ENCODE measurements at regions not wholly inside any gene's neighbourhood (a gene's known extent, or its start where the extent isn't known, plus 50 kb on each side); places are given as distances from the start of the nearest gene placed in this dataset.

DNA sequence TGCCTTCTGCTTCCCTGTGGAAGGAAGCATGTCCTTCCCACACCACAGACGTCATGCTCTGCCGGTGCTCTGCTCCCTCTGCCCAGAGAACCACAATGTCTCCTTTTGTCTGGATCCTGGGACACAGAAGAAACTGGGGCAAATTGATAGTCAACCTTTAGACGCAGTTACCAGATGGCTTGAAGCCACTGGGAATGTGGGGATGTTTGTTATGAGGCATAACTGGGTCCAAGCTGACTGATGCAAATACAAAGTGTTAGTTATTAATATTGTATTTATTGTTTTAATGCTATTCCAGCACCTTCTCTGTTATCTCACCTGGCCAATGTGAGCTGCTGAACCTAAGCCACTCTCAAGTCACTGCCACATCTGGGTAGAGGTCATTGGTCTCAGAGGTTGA is 322.2 kb downstream of the SHANK2 start:
- TF ChIP-seq, protein P1, sequence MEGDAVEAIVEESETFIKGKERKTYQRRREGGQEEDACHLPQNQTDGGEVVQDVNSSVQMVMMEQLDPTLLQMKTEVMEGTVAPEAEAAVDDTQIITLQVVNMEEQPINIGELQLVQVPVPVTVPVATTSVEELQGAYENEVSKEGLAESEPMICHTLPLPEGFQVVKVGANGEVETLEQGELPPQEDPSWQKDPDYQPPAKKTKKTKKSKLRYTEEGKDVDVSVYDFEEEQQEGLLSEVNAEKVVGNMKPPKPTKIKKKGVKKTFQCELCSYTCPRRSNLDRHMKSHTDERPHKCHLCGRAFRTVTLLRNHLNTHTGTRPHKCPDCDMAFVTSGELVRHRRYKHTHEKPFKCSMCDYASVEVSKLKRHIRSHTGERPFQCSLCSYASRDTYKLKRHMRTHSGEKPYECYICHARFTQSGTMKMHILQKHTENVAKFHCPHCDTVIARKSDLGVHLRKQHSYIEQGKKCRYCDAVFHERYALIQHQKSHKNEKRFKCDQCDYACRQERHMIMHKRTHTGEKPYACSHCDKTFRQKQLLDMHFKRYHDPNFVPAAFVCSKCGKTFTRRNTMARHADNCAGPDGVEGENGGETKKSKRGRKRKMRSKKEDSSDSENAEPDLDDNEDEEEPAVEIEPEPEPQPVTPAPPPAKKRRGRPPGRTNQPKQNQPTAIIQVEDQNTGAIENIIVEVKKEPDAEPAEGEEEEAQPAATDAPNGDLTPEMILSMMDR (conservative IDR thresholded peaks at IDR 0.05; ENCODE audit: low read length) = no peak
- no peak for DNase-seq (ENCODE audit: low read depth)
- no peak overlapping the region for H3K4me3 ChIP-seq (ENCODE audit: low read length)

DNA sequence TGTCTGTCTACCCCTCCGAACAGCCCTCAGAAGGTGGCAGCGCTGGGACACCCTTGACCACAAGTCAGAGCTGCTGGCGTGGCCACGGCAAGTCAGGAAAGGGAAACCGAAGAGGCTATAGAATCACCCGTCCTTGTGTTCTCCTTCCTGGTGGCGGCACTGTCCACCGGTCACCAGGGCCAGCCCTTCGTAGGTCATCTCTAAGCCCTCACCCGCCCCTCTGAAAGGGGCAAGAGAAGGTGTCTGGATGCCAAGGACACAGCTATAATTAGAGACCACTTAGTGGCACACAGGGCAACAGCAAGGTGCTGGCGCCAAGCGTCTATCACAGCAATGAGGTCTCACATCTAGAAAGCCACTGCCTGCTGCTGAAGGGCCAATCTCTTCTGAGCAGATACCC is 320.9 kb downstream of the SHANK2 start:
- no peak for DNase-seq (ENCODE audit: low read depth)
- TF ChIP-seq, protein P1 (conservative IDR thresholded peaks at IDR 0.05; ENCODE audit: low read length) = no peak
- H3K4me3 ChIP-seq (ENCODE audit: low read length) = no peak overlapping the region

DNA sequence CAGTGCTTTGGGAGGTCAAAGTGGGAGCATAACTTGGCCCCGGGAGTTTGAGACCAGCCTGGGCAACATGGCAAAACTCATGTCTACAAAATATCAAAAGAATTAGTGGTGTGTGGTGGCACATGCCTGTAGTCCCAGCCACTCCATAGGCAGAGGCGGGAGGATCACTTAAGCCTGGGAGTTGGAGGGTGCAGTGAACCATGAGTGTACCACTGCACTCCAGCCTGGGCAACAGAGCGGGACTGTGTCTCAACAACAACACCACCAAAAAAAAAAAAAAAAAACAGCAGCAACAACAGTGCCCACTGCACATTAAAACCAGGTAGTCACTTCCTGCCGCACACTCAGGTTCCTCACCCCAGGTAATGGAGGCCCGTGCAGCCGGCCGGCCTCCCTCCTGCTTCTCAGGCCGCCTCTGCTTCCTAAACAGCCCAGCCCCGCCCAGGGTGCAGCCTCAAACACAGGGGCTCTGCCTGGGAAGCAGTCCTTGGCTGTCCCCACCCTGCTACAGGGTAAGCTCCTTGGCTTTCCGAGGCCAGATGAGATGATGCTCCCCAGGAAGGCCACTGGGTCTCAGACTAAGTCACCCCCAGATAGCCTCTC is 318.3 kb downstream of the SHANK2 start:
- TF ChIP-seq, protein P1 (conservative IDR thresholded peaks at IDR 0.05; ENCODE audit: low read length) = no peak
- no peak for DNase-seq (ENCODE audit: low read depth)
- no peak overlapping the region for H3K4me3 ChIP-seq (ENCODE audit: low read length)

DNA sequence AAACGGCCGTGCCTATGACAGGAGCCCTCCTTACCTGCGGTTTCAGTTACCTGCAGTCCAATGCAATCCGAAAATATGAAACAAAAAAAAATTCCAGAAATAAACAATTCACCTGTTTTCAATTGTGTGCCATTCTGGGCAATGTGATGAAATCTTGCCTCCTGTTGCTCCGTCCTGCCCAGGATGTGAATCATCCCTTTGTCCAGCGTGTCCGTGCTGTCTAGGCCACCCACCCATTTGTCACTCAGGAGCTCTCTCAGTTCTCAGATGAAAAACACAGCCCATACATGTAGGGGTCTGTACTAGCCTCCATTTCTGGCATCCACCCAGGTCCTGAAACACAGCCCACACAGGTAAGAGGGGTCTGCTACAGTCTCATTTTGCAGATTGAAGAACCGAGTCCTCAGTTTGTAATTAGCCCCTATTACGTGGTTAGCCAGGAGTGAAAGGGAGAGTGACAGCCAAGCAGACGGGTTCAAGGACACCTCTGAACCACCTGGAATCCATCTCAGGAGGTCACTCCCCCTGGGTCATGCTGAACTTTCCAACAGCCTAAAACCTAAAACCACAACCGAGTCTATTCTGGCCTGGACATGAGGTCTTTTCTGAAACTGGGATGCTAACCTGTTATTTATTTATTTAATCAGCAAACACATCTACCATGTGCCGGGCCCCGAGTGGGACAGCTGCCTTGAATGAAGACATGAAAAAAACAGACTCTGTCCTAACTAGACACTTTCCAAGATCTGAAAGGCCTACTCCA is 317.2 kb downstream of the SHANK2 start:
- TF ChIP-seq, protein P1 (conservative IDR thresholded peaks at IDR 0.05; ENCODE audit: low read length) = no peak

DNA sequence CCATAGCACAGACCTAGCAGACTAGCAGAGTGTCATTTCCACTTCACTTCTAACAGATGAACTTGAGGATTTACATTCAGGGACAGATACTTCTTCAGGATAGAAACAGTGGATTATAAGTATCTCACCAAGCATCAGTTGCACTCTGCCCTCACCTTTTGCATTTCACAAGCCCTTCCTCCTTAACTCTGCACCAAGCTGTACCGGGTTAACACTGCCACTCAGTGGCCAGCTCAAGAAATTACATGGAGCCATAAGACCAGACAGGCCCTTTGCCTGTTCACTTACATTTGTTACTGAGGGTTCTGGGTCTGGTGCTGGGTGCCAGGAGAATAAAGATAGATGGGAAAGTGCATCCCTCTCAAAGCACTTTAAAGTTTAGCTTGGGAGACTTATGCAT is 309.8 kb downstream of the SHANK2 start:
- DNase-seq (ENCODE audit: low read depth) = no peak
- H3K4me3 ChIP-seq (ENCODE audit: low read length) = no peak overlapping the region
- TF ChIP-seq, protein P1 (conservative IDR thresholded peaks at IDR 0.05; ENCODE audit: low read length) = peak; percentile 22; the same call in 1 of the 2 replicates

More for the DNA sequence above, 317.2 kb downstream of the SHANK2 start:
- DNase-seq (ENCODE audit: low read depth) = no peak
- H3K4me3 ChIP-seq (ENCODE audit: low read length) = no peak overlapping the region

DNA sequence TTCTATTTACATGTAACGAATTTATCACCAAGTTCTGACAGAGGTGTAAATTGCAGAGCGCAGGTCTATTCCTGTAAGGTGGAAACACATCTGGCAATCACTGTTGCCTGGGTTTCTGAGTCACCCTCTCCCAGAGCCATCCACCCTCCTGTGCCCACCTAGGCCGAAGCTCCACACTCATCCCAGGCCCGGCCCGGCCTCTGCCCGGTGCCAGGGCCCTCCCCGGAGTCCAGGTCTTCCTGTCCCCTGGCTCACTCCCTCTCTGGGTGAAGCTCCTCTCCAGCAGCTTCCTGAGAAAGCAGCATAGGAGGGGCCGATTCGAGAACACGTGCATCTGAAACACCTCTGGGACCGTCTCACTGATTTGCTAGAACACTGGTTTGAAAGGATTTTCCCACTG is 308.2 kb downstream of the SHANK2 start:
- TF ChIP-seq, protein P1 (conservative IDR thresholded peaks at IDR 0.05; ENCODE audit: low read length) = no peak
- no peak overlapping the region for H3K4me3 ChIP-seq (ENCODE audit: low read length)

DNA sequence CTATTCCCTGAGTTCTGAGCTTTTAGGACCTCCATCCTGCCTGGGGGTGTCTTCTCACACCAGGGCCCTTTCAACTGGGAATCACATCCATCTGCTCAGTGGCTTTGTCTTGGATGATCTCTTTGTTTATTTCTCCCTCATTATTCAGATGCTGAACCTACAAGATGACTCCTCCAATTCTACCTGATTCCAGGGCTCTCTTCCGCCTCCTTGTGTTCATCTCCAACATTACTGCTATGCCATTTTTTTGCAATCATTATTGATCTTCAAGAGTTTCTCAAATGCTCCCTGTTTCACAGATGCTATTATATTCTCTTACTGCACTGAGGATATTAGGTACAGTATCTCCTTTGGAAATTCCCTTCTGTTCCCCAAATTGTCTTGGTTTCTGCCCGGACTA is 307.7 kb downstream of the SHANK2 start:
- TF ChIP-seq, protein P1 (conservative IDR thresholded peaks at IDR 0.05; ENCODE audit: low read length) = no peak
- no peak for DNase-seq (ENCODE audit: low read depth)
- H3K4me3 ChIP-seq (ENCODE audit: low read length) = no peak overlapping the region

More for the DNA sequence above, 308.2 kb downstream of the SHANK2 start:
- DNase-seq (ENCODE audit: low read depth) = no peak
